Upper lobe of left lung (tissue), 6 donors: ENCODE measurements at regions not wholly inside any gene's neighbourhood (a gene's known extent, or its start where the extent isn't known, plus 50 kb on each side); places are given as distances from the start of the nearest gene placed in this dataset.

Source experiments
- ATAC-seq, 2 donors: fragments of 200-7000 bp; cut with Tn5 transposase; one replicate each; pipeline ENCODE4 v1.9.1; 2022; ENCODE audit warnings: mild to moderate bottlenecking in 2 of 2, moderate library complexity in 2 of 2; ENCODE audit not compliant: low FRiP score in 2 of 2
- DNase-seq, 2 donors: peaks; one replicate each; pipeline ENCODE4 v3.0.0-alpha.2; 2019 to 2020
- H3K27ac ChIP-seq, 4 donors: fragments of 200-600 bp; sonication (generic); one replicate each; pipeline ENCODE4 v1.5.1; 2016 to 2019
- H3K27me3 ChIP-seq, 4 donors: fragments of 200-600 bp; sonication (generic); one replicate each; pipeline ENCODE4 v1.5.1; 2017 to 2019
- H3K36me3 ChIP-seq, 4 donors: fragments of 200-600 bp; sonication (generic); one replicate each; pipeline ENCODE4 v1.5.1; 2016 to 2019
- H3K4me1 ChIP-seq, 4 donors: fragments of 200-600 bp; sonication (generic); one replicate each; pipeline ENCODE4 v1.5.1; 2018 to 2019
- H3K4me3 ChIP-seq, 4 donors: fragments of 200-600 bp; sonication (generic); one replicate each; pipeline ENCODE4 v1.5.1; 2017 to 2019; ENCODE audit warnings: mild to moderate bottlenecking in 2 of 4, moderate library complexity in 1 of 4
- H3K9me3 ChIP-seq, 4 donors: fragments of 200-600 bp; sonication (generic); one replicate each; pipeline ENCODE4 v1.5.1; 2018 to 2019
- EP300 ChIP-seq, 4 donors: sonication (generic); formaldehyde crosslinking; IDR thresholded peaks; one replicate each; pipeline ENCODE4 v1.5.1; 2017; ENCODE audit warnings: antibody characterized with exemption in 4 of 4, control low read depth in 2 of 4
- POLR2A ChIP-seq, 4 donors: fragments of 450-650 bp; IDR thresholded peaks; one replicate each; pipeline ENCODE4 v1.5.1; 2016 to 2017; ENCODE audit warnings: antibody characterized with exemption in 4 of 4, mild to moderate bottlenecking in 2 of 4
- POLR2AphosphoS5 ChIP-seq, 2 donors: sonication (generic); formaldehyde crosslinking; IDR thresholded peaks; one replicate each; pipeline ENCODE4 v1.5.1; 2017; ENCODE audit warnings: antibody characterized with exemption in 2 of 2
- WGBS, 2 donors: methylation state at CpG; one replicate each; pipeline ENCODE4 v1.1.5; 2017 to 2018; 5-methylcytosine and 5-hydroxymethylcytosine counted together
- TF ChIP-seq, protein P1 (sequence below), 6 experiments: fragments of 450-650 bp in 4 of 6; fragments of 200-600 bp in 2 of 6; sonication (generic) in 2 of 6; IDR thresholded peaks; one replicate each; pipeline ENCODE4 v1.5.1; 2016 to 2019; ENCODE audit warnings: antibody characterized with exemption in 6 of 6
- donor health status: DM: no; HTN: no; CAD: no; lungs with moderate emphysema.
- donor health status: DM: no; HTN: yes; CAD: no; lungs with severe emphysema.

DNA sequence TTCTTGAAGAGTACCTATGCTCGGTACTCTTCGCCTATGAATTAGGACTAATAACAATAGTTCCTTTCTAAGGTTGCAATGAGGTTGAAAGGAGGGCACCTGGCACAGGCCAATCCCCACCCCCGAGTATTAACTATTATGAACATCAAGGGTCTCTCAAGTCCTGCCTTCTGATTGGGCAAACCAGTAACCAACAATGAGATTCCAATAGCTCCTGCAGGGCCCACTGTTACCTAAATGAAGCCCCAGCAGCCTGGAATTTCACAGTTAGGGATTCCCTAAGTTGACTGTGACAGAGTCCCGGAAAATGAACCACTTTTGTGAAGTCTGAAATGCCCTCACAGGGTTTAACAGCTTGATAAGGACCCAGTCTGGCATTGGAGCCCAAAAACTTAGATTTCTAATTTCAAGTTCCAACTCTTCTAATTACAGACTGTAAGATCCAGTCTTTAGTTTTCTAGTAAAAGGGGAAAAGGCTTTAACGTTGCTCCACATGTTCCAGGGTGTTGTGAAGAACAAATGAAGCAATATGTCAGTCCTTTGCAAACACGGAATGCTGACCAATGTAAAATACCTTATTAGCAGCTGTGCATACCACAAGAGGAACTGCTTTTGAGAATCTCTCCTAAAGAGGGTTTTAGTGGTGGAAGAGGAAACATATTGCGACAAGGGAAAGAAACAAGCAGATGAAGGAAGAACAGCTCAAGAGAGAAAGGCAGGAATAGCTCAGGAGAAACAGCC is 277.7 kb upstream of the MAP2 start:
- Histone ChIP-seq H3K36me3 (no peaks in the 10 kb centered on the region), H3K4me1 (no peaks in the 10 kb centered on the region), H3K9me3 (no peaks in the 10 kb centered on the region), H3K4me3 (no peak overlapping the region), H3K27ac (peak overlapping the region in 2 of 4 donors; percentile 1 to 46), H3K27me3 (no peaks in the 10 kb centered on the region)
- peak in 1 of 2 donors; percentile 83 for ATAC-seq
- TF ChIP-seq POLR2AphosphoS5 (IDR thresholded peaks at IDR 0.05) = peak in 1 of 2 donors; percentile 13
- no peak for TF ChIP-seq EP300 (IDR thresholded peaks at IDR 0.05)
- no peak for DNase-seq
- WGBS, 2 donors = 68 to 70% methylated on average over 7 of the region's 7 CpGs

DNA sequence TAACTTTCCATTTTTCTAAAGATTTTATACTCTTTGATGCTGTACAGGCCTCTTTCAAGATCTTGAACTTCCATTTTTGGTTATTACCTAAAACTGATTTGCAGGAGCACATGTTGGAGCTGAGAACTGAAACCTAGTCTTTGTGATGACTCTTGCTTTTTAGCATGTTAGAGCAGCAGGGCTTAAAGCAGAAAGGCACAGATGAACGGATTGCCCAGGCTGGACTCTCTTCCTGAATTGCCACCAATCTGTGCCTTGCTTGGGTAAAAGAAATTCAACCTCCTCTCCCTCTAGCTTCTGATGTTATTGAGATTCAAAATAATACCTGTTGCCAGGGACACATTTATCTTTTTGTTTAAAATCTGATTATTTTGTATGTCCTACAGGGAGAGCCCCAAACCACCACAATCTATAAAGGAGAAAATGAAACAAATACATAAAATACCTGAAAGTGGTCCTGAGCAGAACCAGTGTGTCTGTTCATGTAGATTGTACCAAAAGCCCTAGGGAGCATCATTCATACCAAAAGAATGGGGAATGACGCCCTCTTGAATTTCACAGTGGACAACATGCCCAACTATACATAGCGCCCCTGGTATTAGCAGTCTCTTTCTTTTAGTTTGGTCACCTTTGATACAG is 277.0 kb upstream of the MAP2 start:
- no peak for TF ChIP-seq POLR2A (IDR thresholded peaks at IDR 0.05)
- TF ChIP-seq EP300 (IDR thresholded peaks at IDR 0.05) = no peak
- TF ChIP-seq, protein P1, sequence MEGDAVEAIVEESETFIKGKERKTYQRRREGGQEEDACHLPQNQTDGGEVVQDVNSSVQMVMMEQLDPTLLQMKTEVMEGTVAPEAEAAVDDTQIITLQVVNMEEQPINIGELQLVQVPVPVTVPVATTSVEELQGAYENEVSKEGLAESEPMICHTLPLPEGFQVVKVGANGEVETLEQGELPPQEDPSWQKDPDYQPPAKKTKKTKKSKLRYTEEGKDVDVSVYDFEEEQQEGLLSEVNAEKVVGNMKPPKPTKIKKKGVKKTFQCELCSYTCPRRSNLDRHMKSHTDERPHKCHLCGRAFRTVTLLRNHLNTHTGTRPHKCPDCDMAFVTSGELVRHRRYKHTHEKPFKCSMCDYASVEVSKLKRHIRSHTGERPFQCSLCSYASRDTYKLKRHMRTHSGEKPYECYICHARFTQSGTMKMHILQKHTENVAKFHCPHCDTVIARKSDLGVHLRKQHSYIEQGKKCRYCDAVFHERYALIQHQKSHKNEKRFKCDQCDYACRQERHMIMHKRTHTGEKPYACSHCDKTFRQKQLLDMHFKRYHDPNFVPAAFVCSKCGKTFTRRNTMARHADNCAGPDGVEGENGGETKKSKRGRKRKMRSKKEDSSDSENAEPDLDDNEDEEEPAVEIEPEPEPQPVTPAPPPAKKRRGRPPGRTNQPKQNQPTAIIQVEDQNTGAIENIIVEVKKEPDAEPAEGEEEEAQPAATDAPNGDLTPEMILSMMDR (IDR thresholded peaks at IDR 0.05) = no peak
- no peak for TF ChIP-seq POLR2AphosphoS5 (IDR thresholded peaks at IDR 0.05)
- no peaks in the 10 kb centered on the region for H3K4me1 ChIP-seq
- no peaks in the 10 kb centered on the region for H3K27me3 ChIP-seq
- ATAC-seq (peak in 1 of 2 donors; percentile 61), DNase-seq (no peak)
- 81 to 83% methylated on average over 3 of the region's 3 CpGs for WGBS, 2 donors
- no peaks in the 10 kb centered on the region for H3K9me3 ChIP-seq
- H3K4me3 ChIP-seq = no peak overlapping the region
- H3K27ac ChIP-seq = peak overlapping the region in 2 of 4 donors; percentile 1 to 15
- no peaks in the 10 kb centered on the region for H3K36me3 ChIP-seq

DNA sequence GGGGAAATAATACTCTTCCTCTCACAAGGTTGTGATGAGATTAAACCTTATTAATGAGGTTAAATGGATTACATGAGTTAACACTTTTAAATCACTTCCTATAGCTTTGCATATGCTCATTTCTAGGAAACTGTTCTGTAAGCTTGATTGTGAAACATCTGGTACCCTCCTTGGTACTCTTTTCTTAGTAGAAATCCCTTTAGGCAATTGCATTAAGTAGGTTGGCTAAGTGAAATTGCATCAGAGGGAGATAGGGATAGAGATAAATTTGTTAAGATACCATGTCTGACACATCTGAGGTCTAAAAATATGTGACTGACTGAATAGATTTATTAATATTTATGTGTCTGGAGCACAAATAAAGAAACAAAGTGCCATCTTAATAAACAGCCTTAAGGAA is 275.9 kb upstream of the MAP2 start:
- Histone ChIP-seq H3K36me3 (no peaks in the 10 kb centered on the region), H3K9me3 (no peaks in the 10 kb centered on the region), H3K4me1 (no peaks in the 10 kb centered on the region), H3K27ac (no peak overlapping the region), H3K27me3 (no peaks in the 10 kb centered on the region), H3K4me3 (no peak overlapping the region)
- TF ChIP-seq EP300 (IDR thresholded peaks at IDR 0.05) (no peak), POLR2AphosphoS5 (IDR thresholded peaks at IDR 0.05) (no peak), POLR2A (IDR thresholded peaks at IDR 0.05) (no peak)
- TF ChIP-seq, protein P1 (IDR thresholded peaks at IDR 0.05) = no peak
- DNase-seq (no peak), ATAC-seq (no peak)

DNA sequence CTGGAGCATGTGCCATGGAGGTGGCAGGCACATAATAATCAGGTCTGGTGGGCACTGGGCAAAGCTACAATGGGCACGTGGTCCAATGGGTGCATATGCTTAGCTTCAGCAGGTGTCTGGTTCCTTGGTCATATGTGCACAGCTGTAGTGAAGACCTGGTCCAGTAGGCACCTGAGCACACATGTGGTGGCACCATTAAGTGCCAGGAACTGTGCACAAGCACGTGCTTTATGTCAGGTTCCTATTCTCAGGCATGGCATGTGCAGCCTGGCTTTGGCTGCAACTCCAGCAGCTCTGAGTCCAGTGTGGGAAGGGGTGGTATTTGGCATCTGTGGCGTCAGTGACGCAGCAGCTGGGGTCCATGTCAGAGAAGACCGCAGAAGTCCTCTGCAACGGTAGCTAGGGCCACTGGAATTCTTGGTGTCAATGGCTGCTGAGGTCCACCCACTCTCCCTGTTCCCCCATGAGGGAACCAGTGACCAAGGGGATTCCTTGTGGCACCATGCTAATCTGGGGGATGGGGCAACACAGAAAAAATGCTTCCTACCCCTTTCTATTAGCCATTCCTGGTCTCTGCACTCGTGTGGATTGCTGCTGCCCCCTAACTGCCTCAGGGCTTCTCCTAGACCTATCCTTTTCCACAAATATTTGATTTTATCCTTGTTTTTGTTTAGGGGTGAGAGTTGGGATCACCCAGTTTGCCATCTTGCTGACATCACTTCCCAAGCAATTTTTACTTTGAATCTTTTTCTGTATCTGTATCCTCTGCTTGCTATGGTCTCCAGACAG is 262.9 kb upstream of the MAP2 start:
- no peak for ATAC-seq
- H3K9me3 ChIP-seq = no peaks in the 10 kb centered on the region
- no peaks in the 10 kb centered on the region for H3K36me3 ChIP-seq
- WGBS, 2 donors = 61 to 83% methylated on average over 3 to 7 of the region's 7 CpGs
- no peak overlapping the region for H3K27ac ChIP-seq
- no peak overlapping the region for H3K4me3 ChIP-seq
- H3K4me1 ChIP-seq = no peaks in the 10 kb centered on the region
- TF ChIP-seq EP300 (IDR thresholded peaks at IDR 0.05) = no peak
- TF ChIP-seq, protein P1 (IDR thresholded peaks at IDR 0.05) = no peak
- no peak for TF ChIP-seq POLR2AphosphoS5 (IDR thresholded peaks at IDR 0.05)
- no peak for TF ChIP-seq POLR2A (IDR thresholded peaks at IDR 0.05)
- no peaks in the 10 kb centered on the region for H3K27me3 ChIP-seq
- DNase-seq = no peak

DNA sequence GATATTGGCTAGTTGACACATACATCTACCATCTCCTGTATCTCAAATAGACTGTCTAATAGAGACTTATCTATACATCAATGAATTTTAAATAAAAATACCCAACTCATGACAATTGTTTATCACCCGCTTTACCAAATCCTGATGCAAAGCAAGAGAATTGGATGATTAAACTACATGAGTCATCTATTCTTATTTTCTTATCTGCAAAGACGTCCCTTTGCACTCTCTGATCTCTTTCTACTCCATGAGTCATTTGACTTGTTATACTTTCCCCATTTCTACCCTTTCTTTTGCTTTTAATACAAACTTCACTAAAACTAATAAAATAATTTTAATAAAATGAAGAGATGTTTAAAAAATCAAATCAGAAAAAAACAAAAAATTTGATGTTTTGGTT is 261.7 kb upstream of the MAP2 start:
- H3K4me1 ChIP-seq = no peaks in the 10 kb centered on the region
- TF ChIP-seq EP300 (IDR thresholded peaks at IDR 0.05) (no peak), POLR2A (IDR thresholded peaks at IDR 0.05) (no peak), POLR2AphosphoS5 (IDR thresholded peaks at IDR 0.05) (no peak)
- TF ChIP-seq, protein P1 (IDR thresholded peaks at IDR 0.05) = no peak
- WGBS, 2 donors = 86 to 88% methylated on average over 2 of the region's 2 CpGs
- H3K27me3 ChIP-seq = no peaks in the 10 kb centered on the region
- H3K9me3 ChIP-seq = no peaks in the 10 kb centered on the region
- H3K4me3 ChIP-seq = no peak overlapping the region
- DNase-seq = no peak
- H3K27ac ChIP-seq = no peak overlapping the region
- ATAC-seq = no peak
- H3K36me3 ChIP-seq = no peaks in the 10 kb centered on the region
